Natural killer cell (primary cell): ENCODE measurements at regions not wholly inside any gene's neighbourhood (a gene's known extent, or its start where the extent isn't known, plus 50 kb on each side); places are given as distances from the start of the nearest gene placed in this dataset.

Experiments used
- ATAC-seq, 3 donors: fragments of 150-1000 bp in 2 of 3; fragments of 200-7000 bp in 1 of 3; cut with Tn5 transposase; 1 replicate in 1 of 3; 2 replicates in 2 of 3; pipeline ENCODE4 v1.10.0; 2021; ENCODE audit warnings: mild to moderate bottlenecking in 2 of 3, moderate library complexity in 2 of 3
- DNase-seq, 2 donors: peaks; one replicate each; pipeline versions ENCODE4 v3.0.0 to v3.0.0-alpha.2; 2013 to 2021; ENCODE audit warnings: mixed read lengths in 1 of 2
- H3K27ac ChIP-seq: one replicate; pipeline ENCODE4 v1.5.1; 2013; ENCODE audit warnings: mild to moderate bottlenecking, low read length
- H3K27me3 ChIP-seq: one replicate; pipeline ENCODE4 v1.6.1; 2013; ENCODE audit warnings: low read length; ENCODE audit not compliant: control insufficient read depth, insufficient read depth
- H3K36me3 ChIP-seq: one replicate; pipeline ENCODE4 v1.6.1; 2013; ENCODE audit warnings: low read length; ENCODE audit not compliant: control insufficient read depth, insufficient read depth
- H3K4me1 ChIP-seq: one replicate; pipeline ENCODE4 v1.6.1; 2013; ENCODE audit warnings: low read length; ENCODE audit not compliant: control insufficient read depth, insufficient read depth
- H3K4me3 ChIP-seq: one replicate; pipeline ENCODE4 v1.5.1; 2013; ENCODE audit warnings: low read length
- H3K9me3 ChIP-seq: one replicate; pipeline ENCODE4 v1.6.1; 2013; ENCODE audit warnings: low read length; ENCODE audit not compliant: control insufficient read depth, insufficient read depth
- H3K27ac Mint-ChIP-seq, 2 donors: one replicate each; pipeline ENCODE4 v1.8.0; 2022; ENCODE audit warnings: mild to moderate bottlenecking in 2 of 2, mixed read lengths in 2 of 2, moderate library complexity in 1 of 2
- H3K27me3 Mint-ChIP-seq, 2 donors: one replicate each; pipeline ENCODE4 v1.8.0; 2022; ENCODE audit warnings: low read depth in 2 of 2, mixed read lengths in 2 of 2
- H3K36me3 Mint-ChIP-seq: one replicate; pipeline ENCODE4 v1.8.0; 2022; ENCODE audit warnings: mixed read lengths
- H3K4me1 Mint-ChIP-seq, 2 donors: one replicate each; pipeline ENCODE4 v1.8.0; 2022; ENCODE audit warnings: mixed read lengths in 2 of 2
- H3K4me3 Mint-ChIP-seq: one replicate; pipeline ENCODE4 v1.8.0; 2022; ENCODE audit warnings: mild to moderate bottlenecking, moderate library complexity, mixed read lengths
- H3K9me3 Mint-ChIP-seq, 2 donors: one replicate each; pipeline ENCODE4 v1.8.0; 2022; ENCODE audit warnings: mixed read lengths in 2 of 2
- CTCF ChIP-seq: fragments of 200-600 bp; IDR thresholded peaks from one replicate; pipeline ENCODE4 v1.8.0; 2022; ENCODE audit warnings: antibody characterized with exemption
- WGBS: methylation state at CpG from one replicate; pipeline ENCODE4 v1.1.7; 2013; ENCODE audit warnings: missing lambda C conversion rate; ENCODE audit not compliant: insufficient coverage; 5-methylcytosine and 5-hydroxymethylcytosine counted together
- intact Hi-C: fragments of 100-400 bp; cut with micrococcal nuclease; formaldehyde crosslinking; loops from one replicate; pipeline ENCODE4 v1.14.2; 2022

- WGBS, result no CpG with 5 or more reads among the region's 2 CpGs
- no peak overlapping the region for H3K27ac ChIP-seq
- H3K27me3 ChIP-seq, result no peaks in the 10 kb centered on the region
- Mint-ChIP-seq H3K36me3 (no peaks in the 10 kb centered on the region), H3K9me3 (no peaks in the 10 kb centered on the region), H3K27me3 (no peaks in the 10 kb centered on the region), H3K4me3 (no peak overlapping the region), H3K4me1 (no peaks in the 10 kb centered on the region), H3K27ac (no peak overlapping the region)
- no peaks in the 10 kb centered on the region for H3K36me3 ChIP-seq
- no peak for TF ChIP-seq CTCF
- no peak for DNase-seq
- no peaks in the 10 kb centered on the region for H3K9me3 ChIP-seq
- ATAC-seq, result no peak
- H3K4me1 ChIP-seq, result no peaks in the 10 kb centered on the region
- intact Hi-C loops, result no loop called here
- H3K4me3 ChIP-seq, result no peak overlapping the region
These were observed 266.6 kb downstream of the SMARCA2 start for GRCh38 chr9:2281803-2282185.

GRCh38 chr9:2284770-2285169, 269.6 kb downstream of the SMARCA2 start:
- 88% methylated on average over 1 of the region's 1 CpG for WGBS
- Mint-ChIP-seq H3K27me3 (peaks cover 3 to 12% of the 10 kb centered on the region in 2 donors), H3K4me3 (no peak overlapping the region), H3K36me3 (no peaks in the 10 kb centered on the region), H3K27ac (no peak overlapping the region), H3K9me3 (no peaks in the 10 kb centered on the region), H3K4me1 (no peaks in the 10 kb centered on the region)
- DNase-seq (no peak), ATAC-seq (no peak)
- no peaks in the 10 kb centered on the region for H3K4me1 ChIP-seq
- no peak for TF ChIP-seq CTCF
- intact Hi-C loops, result no loop called here
- no peak overlapping the region for H3K27ac ChIP-seq
- H3K36me3 ChIP-seq, result no peaks in the 10 kb centered on the region
- no peak overlapping the region for H3K4me3 ChIP-seq
- H3K9me3 ChIP-seq, result no peaks in the 10 kb centered on the region
- H3K27me3 ChIP-seq, result no peaks in the 10 kb centered on the region

DNA sequence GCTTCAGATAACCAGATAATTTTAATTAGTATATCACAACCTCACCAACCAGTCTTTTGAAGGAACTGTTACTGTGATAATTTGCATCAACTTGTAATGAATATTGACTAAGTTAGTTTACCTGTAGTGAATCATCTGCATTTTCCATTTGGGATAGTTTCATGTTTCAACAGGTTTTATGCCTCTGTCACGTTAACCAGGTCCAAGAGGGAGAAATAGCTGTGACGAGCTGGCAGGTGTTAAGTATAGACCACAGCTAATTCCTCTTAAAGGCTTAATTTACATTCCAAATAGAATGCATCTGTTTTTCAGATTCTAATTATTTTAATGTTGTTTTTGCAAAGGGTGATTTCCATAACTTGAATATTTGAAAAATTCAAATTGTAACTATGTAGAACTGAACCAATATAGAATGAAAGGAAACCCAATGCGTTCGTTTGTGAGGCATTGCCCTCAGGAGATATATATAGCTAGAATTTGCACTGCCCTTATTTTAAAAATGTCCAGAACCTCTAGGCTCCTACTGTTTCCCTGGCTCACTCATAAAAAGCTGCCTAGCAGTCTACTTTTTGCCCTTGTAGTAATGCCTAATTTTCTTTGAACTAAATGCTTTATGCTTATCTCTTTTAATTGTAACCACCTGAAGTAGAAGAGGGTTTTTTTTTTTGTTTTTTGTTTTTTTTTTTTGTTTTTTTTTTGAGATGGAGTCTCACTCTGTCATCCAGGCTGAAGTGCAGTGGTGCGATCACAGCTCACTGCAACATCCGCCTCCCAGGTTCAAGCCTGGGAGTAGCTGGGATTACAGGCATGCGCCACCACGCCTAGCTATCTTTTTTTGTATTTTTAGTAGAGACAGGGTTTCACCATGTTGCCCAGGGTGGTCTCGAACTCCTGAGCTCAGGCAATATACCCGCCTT, 270.5 kb downstream of the SMARCA2 start:
- H3K27me3 Mint-ChIP-seq, result peaks cover 5 to 12% of the 10 kb centered on the region in 2 donors
- WGBS, result 86% methylated on average over 9 of the region's 10 CpGs
- H3K9me3 ChIP-seq, result no peaks in the 10 kb centered on the region
- H3K4me3 Mint-ChIP-seq, result no peak overlapping the region
- DNase-seq, result no peak
- no peaks in the 10 kb centered on the region for H3K36me3 Mint-ChIP-seq
- ATAC-seq, result no peak
- H3K4me1 ChIP-seq, result no peaks in the 10 kb centered on the region
- H3K36me3 ChIP-seq, result no peaks in the 10 kb centered on the region
- no peaks in the 10 kb centered on the region for H3K27me3 ChIP-seq
- intact Hi-C loops, result no loop called here
- H3K4me3 ChIP-seq, result no peak overlapping the region
- no peak for TF ChIP-seq CTCF
- H3K27ac ChIP-seq, result no peak overlapping the region
- H3K27ac Mint-ChIP-seq, result no peak overlapping the region
- no peaks in the 10 kb centered on the region for H3K4me1 Mint-ChIP-seq
- no peaks in the 10 kb centered on the region for H3K9me3 Mint-ChIP-seq

DNA sequence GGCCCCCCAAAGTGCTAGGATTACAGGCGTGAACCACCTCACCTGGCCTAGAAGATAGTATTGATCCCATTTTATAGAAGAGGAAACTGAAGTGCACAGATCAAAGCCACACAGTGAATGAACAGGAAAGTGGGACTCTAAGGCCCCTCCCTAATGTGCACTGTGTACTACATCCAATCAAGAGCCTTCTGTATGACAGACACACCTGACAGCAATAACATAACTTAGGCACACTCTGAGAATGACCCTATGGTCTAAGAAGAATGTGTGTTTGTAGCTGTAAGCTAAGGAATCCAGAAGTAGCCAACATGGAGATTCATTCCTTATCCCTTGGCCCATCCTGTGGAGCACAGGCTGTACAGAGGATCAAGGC, 271.2 kb downstream of the SMARCA2 start:
- Histone ChIP-seq H3K27ac (no peak overlapping the region), H3K27me3 (no peaks in the 10 kb centered on the region), H3K9me3 (no peaks in the 10 kb centered on the region), H3K4me1 (no peaks in the 10 kb centered on the region), H3K36me3 (no peaks in the 10 kb centered on the region), H3K4me3 (no peak overlapping the region)
- 85% methylated on average over 1 of the region's 1 CpG for WGBS
- no peak overlapping the region for H3K4me3 Mint-ChIP-seq
- H3K9me3 Mint-ChIP-seq, result no peaks in the 10 kb centered on the region
- H3K36me3 Mint-ChIP-seq, result no peaks in the 10 kb centered on the region
- peaks cover 5 to 12% of the 10 kb centered on the region in 2 donors for H3K27me3 Mint-ChIP-seq
- ATAC-seq, result no peak
- H3K4me1 Mint-ChIP-seq, result no peaks in the 10 kb centered on the region
- no peak for TF ChIP-seq CTCF
- intact Hi-C loops, result no loop called here
- no peak overlapping the region for H3K27ac Mint-ChIP-seq
- DNase-seq, result no peak
